DMS 273 treated with DMSO at 0.1 percent for 48 hours (cell line): ENCODE measurements at regions not wholly inside any gene's neighbourhood (a gene's known extent, or its start where the extent isn't known, plus 50 kb on each side); places are given as distances from the start of the nearest gene placed in this dataset.

Experiments
- DNase-seq: peaks from one replicate; lab custom pipeline; 2025; lab: John Stamatoyannopoulos, UW

DNA sequence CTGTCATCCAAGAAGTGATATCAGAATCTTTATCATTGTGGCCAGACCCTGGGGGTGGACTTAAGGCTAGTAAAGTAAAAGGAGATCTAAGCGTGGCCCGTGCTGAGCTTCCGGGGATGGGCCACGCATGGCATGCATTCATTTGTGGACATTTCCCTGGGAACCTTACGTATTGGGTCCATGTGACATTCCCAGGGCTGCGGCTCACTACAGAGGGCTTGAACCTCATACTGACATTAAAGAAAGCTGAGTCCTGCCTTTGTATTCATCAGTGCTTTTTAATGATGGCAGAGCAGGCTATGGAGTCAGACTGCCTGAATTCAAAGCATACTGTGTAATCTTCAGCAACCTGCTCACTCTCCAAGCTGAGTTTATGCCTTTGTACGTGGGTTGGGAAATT, 152.2 kb upstream of the AFDN start:
- no peak for DNase-seq

DNA sequence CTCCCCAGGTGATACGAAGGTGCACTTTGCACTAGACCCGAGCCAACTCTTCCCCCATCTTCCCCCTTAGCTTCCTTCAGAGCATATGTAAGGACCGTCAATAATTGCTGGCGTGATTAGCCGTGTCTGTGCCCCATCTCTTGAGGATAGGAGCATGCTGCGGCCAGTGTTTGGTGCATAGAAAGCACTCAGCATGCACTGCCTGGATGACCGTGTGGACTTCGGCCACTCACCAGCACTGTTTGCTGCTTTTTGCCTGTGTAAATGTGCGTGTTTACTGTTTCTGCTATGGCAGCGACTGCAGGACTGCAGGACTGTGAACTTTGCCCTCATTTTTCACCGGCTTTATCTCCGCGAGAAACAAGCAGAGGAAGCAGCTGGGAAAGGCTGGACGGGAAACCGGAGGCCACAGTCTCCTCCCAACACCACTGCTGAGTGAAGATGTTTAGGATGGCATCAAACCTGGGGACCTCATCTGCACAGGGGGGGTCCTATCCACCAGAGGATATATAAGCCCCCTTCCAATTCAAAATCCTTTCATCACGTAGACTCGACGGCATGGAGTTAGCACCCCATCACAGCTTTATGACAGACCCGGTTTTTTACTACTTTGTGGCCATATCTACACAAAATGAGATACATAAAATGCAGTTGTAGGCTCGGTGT, 150.6 kb upstream of the AFDN start:
- DNase-seq: no peak

DNA sequence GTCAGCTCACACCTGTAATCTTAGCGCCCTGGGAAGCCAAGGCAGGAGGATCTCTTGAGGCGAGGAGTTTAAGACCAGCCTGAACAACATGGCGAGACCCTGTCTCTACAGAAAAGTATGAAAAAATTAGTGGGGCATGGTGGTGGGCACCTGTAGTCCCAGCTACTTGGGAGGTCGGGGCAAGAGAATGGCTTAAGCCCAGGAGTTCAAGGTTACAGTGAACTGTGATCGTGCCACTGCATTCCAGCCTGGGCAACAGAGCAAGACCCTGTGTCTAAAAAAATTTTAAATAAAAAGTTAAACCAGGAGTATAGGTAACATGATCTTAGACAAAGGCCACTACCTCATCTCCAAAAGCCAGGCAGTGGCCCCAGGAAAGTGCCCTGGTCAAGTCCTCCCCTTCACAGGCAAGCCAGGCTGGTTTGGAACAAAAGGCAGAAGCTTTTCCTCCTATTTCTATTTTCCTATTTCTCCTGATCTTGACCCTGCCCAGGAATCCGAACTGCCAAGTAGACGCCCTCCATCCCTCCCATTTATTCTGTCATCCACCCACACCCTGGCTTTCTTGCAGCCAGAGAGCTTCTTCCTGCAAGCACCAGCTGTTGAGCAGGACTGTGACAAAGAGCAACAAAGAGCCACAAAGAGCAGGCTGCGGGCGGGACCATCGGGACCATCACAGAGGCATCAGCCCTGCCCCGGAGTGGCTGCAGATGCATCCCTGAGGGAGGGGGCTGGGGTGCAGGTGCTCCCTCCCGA, 149.9 kb upstream of the AFDN start:
- DNase-seq: no peak

DNA sequence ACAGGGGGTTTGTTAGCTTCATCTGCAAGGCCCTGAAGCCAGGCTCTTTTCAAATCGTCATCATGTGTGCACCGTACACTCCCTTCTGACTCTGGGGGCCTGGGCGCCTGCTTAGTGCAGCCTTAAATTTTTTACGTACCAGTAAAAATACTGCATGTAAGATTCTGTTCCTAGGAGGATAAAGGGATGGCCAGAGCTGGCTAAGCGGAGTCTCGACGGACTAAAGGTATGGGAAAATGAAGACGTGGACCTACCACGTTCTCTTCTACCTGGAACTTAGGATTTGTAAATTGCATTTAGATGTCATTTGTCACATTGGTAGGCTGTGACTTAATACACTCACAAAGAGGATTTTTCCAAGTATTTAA, 149.3 kb upstream of the AFDN start:
- no peak for DNase-seq

DNA sequence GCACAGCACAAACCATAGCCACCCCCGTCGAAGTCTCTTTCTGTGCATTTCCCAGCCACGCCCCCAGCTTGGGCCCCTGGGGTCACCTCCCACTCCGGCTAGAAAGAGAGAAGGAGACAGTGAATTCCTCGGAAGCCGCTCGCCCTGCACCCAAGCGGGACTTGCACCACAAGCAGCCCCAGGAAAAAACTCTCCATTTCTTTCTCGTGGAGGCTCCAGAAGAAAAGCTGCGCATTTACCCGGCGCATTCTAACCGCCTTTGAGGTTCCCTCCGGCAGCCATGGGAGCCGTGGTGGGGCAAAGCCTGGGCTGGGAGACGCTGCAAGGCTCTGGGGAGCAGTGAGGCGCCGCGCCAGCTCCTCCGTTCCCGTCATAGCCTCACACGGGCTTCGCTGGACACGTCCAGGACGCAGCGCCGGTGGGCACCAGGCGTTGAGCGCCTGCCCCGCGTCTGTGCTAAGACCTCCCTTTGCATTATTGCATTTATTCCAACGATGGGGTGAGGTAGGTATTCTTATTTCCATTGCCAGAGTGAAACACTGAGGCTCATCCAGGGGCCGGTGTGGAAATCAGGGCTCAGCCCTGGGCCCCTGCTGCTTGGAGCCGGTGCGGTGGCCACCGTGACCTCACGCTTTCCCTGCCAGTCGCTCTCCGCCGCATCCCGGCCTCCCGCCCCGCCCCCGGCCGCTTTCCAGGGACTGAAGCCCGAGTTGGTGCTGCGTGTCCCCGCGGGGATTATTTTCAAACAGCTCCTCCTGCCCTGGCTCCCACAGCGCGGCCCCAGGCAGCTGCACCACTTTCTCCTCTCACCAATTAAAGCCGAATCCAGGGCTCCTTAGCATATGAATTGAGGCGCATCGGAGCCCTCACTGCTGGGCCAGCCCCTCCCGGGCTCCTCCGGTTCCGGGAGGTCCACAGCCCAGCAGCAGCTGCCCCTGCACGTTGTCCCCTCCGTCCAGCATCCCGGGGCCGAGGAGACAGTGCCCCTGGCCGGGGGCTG, 148.3 kb upstream of the AFDN start:
- DNase-seq: no peak

DNA sequence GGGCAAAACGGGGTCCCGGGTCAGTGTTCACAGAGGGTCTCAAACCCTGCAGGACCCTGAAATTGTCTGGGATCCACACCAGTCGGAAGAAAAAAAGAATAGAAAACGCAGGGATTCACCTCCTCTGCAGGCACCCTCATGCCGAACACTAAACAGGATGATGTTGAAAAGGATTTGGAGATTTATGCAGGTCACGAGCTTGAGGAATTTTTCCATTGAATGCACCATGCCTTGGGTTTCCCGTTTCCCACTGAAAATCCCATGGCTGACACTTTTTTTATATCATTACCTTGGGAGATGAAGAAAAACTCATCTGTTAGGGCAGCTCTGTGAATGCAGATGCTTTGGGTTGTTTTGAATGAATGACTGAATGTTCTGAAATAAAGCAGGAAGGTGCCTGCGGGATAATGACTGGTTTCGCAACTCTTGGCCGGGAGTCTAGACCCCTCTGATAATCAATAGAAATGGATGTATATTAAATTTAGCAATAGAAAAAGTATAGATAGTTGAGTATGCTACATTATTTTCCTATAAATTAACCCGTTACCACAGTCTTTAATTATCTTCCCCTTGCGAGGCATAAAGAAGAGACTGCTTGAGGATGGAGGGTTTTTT, 147.5 kb upstream of the AFDN start:
- no peak for DNase-seq

DNA sequence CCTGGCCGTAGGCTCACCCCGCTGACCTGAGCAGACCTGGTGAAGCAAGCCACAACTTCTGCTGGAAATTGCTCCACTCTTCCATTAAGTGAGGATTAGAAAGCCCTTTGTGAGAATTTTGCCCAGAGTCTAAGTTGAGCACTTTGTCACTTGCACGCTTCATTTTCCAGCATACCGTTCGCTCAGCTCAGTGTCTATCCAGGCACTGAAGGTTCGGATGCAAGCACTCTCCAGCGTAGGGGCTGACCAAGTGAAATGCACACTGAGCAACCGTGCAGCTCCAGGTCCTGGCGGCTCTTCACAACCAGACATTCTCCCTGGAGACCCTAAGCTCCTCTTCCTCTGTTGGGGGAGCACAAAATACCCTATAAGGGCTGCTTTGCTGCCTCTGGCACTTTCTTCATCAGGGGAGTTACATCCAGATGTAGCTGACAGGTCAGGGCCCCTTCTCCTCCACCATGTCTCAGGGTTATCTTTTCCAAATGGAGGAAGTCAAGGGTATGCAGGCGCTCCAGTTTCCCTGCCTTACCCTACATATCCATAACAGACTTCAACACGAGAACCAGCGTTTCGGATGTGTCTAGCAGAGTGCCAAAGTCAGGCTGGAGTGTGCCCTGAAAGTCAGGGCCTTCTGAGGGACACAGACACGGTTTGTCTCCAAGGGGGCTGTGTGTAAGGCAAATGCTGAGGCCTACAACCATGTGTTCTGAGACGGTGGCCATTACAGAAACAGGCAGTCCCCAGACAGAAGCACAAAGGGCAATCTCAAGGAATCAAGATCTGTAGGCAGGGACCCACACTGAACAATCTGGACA, 146.7 kb upstream of the AFDN start:
- no peak for DNase-seq

DNA sequence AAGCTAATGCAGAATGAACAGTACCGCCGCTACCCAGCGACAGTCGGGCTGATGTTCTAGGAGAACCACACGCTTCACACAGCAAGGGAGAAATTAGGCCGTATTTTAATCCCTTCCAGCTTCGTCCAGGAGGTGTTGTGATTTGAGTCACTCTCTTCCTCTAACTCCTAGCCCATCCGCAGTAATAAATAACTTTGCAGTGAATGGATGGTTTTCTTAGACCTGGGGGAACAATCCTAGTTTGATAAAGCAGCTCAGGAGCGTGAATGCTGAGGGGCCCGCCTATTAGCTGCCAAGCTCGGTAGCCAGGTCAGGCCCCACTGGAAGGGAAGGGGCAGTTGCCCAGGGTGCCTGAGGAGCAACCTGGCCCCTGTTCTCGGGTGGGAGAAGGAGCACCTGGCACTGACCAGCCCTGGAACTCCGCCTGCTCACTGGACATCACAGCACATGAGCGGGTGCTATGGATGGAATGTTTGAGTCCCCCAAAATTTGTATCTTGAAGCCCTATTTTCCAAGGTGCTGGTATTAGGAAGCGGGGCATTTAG, 146.0 kb upstream of the AFDN start:
- no peak for DNase-seq

DNA sequence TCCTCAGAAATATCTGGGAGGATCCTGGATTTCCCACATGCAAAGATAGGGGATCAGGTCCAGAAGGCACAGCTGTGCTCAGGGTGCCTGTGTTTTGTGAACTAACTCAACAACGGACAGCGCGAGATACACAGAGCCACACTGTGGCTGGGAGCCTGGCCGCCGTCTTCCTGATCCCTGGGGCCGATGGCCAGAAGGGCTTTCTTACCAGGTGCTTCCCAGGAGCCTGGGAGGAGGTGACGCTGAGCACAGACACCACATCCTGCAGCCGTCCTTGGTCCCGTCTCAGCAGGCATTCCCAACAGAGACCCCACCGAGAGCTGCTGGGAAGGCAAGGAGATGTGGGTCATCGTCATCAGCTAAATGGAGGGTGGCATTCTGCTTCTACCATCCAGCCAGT, 144.6 kb upstream of the AFDN start:
- no peak for DNase-seq

DNA sequence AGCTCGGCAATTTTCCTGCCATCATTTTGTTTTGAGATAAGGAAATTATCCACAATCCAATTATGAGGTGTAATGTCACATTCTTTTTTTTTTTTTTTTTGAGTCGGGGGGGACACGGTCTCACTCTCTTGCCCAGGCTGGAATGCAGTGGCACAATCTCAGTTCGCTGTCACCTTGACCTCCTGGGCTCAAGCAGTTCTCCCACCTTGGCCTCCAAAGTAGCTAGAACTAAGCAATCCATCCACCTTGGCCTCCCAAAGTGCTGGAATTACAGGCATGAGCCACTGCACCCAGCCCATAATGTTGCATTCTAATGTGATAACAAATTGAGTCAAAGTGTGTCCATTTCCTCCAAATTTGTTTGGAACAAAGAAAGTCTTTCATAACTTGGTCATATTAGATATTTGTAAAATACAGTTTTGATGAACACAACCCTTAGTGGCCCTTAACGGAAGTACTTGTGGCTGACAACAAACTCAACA, 144.1 kb upstream of the AFDN start:
- DNase-seq: no peak

DNA sequence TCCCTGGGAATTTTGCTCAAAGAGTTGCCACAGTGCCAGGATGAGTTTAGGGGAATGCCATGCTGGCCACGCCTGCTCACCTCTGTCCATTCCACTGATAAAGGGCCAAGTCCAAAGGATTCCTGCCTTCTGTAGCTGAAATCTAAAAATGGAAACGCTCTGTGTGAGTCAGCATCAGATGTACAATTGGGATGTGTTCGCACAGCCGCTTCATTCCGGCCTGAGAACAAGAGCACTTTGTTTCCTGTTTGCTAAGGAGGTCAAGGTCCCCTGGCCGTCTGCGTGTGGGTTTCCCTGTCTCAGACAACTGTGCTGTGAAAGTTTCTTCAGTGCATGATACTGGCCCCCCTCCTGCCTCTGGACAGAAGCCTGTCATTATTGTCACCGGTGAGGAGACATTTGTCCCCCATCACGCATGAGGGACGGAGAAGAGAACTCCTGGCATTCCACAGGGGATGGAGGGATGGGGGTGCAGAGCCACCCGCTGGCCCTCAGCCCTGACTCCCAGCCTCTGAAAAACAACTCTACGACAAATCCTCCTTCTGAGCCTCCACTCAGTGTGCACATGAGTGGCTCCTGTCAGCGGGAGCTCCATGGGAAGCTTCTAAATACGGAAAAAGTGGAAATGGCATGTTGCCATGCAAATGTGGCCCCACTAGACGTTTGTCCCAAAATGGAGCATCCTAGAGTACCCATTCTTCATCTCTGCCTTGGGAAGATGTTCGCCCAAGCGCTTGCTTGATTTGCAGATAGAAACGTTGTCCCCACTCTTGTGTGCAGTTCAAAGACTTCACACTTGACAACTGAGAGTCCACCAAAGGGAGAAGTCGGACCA, 143.5 kb upstream of the AFDN start:
- no peak for DNase-seq

DNA sequence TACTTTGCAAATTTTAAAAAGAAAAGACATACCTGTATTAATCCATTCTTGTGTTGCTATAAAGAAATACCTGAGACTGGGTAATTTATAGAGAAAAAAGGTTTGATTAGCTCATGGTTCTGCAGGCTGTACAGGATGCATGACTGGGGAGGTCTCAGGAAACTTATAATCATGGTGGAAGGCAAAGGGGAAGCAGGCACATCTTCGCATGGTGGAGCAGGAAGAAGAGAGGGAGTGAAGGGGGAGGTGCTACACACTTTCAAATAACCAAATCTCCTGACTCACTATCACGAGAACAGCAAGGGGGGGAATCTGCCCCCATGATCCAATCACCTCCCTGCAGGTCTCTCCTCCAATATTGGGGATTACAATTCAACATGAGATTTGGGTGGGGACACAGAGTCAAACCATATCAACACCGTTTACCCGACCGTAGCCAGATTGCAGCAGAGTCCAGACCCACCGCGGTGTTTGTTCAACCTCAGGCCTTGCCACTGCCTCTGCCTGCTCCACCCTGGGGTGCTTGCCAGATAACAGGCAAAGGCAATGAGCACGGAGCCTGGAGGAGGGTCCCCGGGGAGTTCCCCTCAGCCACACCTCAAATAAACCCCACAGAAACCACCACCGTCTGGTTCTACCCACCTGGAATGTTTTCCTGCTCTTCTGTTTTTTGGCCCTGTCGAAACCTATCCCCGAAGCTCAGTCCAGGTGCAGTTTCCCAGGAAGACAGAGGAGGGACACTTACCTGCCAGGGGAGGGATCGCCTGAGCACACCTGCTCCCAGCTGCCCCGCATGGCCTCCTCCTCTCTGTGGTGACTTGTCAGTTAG, 142.2 kb upstream of the AFDN start:
- no peak for DNase-seq

DNA sequence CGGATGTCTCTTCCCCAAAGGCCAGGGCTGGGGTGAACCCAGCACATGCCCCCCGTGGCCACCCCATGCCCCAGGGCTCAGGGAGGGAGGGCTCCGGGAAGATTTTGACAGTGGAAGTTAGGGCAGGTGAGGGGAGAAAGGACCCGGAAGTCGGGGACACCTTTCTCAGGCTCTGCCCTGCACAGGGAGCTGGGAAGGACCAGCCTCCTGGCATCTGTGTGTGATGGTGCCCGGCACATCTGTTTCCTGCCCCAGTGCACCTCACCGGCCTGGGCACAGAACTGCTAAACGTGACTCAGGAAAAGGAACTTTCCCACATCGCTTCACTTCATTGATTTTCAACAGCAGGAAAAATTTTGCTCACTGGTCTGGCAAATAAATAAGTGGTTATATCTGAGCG, 141.1 kb upstream of the AFDN start:
- no peak for DNase-seq

DNA sequence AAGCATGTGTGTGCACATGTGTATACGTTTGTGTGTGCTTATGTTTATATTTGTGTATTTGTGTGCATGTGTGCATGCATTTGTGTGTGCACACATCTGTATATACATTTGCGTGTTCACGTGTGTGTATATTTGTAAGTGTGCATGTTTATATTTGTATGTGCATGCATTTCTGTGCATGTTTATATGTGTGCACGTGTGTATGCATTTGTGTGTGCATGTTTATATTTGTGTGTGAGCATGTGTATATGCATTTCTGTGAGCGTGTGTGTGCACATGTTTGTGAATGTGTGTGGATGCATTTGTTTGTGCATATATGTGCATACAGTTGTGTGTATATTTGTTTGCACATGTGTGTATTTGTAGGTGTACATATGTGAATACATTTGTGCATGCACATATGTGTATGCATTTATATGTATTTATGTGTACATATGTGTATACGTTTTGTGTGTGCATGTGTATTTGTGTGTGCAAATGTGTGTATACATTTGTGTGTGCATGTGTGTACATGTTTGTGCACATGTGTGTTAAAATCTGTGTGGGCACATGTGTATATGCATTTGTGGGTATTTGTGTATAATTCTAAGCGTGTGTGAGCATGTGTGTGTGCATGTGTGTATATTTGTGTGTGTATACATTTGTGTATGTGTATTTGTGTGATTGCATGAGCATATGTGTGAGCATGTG, 140.4 kb upstream of the AFDN start:
- DNase-seq: no peak

DNA sequence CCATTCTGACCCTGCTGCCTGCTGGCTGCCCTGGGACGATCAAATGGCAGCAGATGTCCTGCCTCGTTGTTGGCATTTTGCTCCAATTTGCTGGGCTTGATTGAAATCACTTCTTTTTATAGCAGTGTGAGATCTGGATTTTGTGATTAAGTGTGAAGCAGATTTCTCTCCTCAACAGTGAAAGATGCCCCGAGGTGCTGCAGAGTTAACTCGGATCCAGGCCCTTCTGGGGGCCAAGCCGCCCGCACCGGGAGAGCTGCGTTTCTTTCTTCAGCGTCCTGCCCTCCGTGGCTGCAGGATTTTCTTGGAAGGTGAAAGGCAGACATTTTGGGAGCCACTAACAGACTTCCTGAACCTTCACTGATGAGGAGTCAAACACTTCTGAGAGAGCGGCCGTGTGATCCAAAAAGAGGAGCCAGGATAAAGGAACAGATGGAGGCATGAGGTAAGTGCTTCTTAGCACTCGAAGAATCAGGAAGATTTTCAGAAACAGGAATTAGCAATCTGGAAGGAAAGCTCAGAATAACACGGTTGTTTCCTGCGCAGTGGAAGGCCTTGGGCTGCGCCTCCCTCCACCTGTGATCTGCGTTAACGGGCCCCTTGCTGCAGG, 139.5 kb upstream of the AFDN start:
- no peak for DNase-seq

DNA sequence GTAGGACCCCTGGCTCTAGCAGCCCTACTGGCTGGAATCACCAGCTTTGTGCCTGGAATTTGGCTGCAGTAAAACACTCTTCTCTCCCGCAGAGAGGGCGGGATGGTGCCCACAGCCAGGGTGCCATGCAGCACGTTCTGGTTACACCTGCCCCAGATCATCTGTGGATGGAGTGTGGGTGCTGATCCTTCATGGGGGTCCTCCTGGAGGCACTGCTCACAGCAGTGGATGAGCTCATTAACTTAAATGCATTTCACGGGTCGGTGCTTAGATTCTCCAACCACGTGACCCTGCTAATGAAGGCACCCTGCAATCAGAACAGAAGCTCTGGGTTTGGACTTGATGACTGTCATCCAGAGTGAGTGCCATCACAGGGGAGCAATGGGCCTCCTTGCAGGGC, 138.6 kb upstream of the AFDN start:
- no peak for DNase-seq

DNA sequence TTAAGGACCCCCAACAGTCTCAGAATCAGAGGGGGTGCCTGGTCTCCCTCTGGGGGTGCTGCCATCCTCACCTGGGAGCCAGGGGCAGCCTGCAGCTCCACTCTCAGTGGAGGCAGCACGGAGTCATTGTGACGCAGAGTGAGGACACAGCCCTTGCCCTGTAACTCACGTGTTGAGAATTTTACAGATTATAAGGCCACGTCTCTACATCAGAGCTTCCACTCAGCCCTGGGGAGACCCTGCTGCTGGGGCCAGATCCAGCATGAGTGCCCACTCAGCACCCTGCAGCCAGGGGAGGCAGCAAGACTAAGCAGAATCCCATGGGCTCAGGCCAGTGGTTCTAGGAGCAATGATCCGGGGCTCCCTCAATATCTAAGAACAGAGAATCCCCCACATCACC, 137.4 kb upstream of the AFDN start:
- DNase-seq: no peak

DNA sequence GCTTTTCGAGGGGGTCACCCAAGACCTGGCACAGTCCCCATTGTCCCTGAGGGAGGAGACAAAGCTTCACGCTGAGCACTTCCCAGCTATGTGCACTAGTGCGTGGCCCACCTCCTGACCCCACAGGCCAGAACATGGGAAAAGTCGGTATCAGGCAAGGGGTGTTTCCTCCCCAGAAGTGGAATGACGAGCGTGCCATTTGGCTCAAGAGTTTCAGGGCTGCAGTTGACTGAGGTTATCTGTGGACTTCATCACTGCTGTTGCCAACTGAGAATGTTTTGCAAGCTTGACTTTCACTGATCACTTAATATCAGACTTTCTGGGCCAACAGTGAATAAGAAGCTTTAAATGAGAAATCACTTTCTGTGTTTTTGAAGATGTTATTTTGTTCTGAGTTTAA, 137.0 kb upstream of the AFDN start:
- DNase-seq: no peak
